Liver (tissue), 3 donors: ENCODE measurements at regions not wholly inside any gene's neighbourhood (a gene's known extent, or its start where the extent isn't known, plus 50 kb on each side); places are given as distances from the start of the nearest gene placed in this dataset.

Experiments used
- EGR1 ChIP-seq, 2 donors: IDR thresholded peaks; 2 replicates each; pipeline ENCODE4 v1.6.1; 2016 to 2018; ENCODE audit warnings: antibody characterized with exemption in 2 of 2, low read depth in 2 of 2
- FOXA1 ChIP-seq: IDR thresholded peaks from 2 replicates; pipeline ENCODE4 v1.6.1; 2016; ENCODE audit warnings: antibody characterized with exemption
- GABPA ChIP-seq, 2 donors: IDR thresholded peaks in 1 of 2; conservative IDR thresholded peaks in 1 of 2; 2 replicates each; pipeline ENCODE4 v1.6.1; 2016; ENCODE audit warnings: antibody characterized with exemption in 2 of 2, mild to moderate bottlenecking in 1 of 2, moderate library complexity in 1 of 2
- JUND ChIP-seq, 2 donors: IDR thresholded peaks; 2 replicates each; pipeline ENCODE4 v1.6.1; 2016; ENCODE audit warnings: antibody characterized with exemption in 2 of 2
- NR2F2 ChIP-seq: IDR thresholded peaks from 2 replicates; pipeline ENCODE4 v1.6.1; 2016; ENCODE audit warnings: antibody characterized with exemption
- RAD21 ChIP-seq, 2 donors: IDR thresholded peaks; 2 replicates each; pipeline ENCODE4 v1.6.1; 2016; ENCODE audit warnings: antibody characterized with exemption in 2 of 2, mild to moderate bottlenecking in 2 of 2
- RXRA ChIP-seq, 2 donors: IDR thresholded peaks; 2 replicates each; pipeline ENCODE4 v1.6.1; 2017 to 2018; ENCODE audit warnings: antibody characterized with exemption in 2 of 2, mild to moderate bottlenecking in 1 of 2
- SP1 ChIP-seq: IDR thresholded peaks from 2 replicates; pipeline ENCODE4 v1.6.1; 2018; ENCODE audit warnings: antibody characterized with exemption, mild to moderate bottlenecking
- TAF1 ChIP-seq: conservative IDR thresholded peaks from 2 replicates; pipeline ENCODE4 v1.6.1; 2016; ENCODE audit warnings: antibody characterized with exemption, mild to moderate bottlenecking
- YY1 ChIP-seq: IDR thresholded peaks from 2 replicates; pipeline ENCODE4 v1.6.1; 2016; ENCODE audit warnings: antibody characterized with exemption, mild to moderate bottlenecking
- TF ChIP-seq, protein P1 (sequence below): fragments of 150-350 bp; IDR thresholded peaks from 2 replicates; pipeline ENCODE4 v1.5.1; 2017; ENCODE audit warnings: improper control_type of control experiment, low read depth, low read length; ENCODE audit not compliant: missing input control
- TF ChIP-seq, protein P2 (sequence below): IDR thresholded peaks from 2 replicates; pipeline ENCODE4 v1.6.1; 2016; ENCODE audit warnings: antibody characterized with exemption
- TF ChIP-seq, protein P3 (sequence below): IDR thresholded peaks from 2 replicates; pipeline ENCODE4 v1.6.1; 2016; ENCODE audit warnings: antibody characterized with exemption, mild to moderate bottlenecking
- TF ChIP-seq, protein P4 (sequence below): IDR thresholded peaks from 2 replicates; pipeline ENCODE4 v1.6.1; 2016; ENCODE audit warnings: antibody characterized with exemption
- donor health status: healthy.
- donor health status: healthy.

DNA sequence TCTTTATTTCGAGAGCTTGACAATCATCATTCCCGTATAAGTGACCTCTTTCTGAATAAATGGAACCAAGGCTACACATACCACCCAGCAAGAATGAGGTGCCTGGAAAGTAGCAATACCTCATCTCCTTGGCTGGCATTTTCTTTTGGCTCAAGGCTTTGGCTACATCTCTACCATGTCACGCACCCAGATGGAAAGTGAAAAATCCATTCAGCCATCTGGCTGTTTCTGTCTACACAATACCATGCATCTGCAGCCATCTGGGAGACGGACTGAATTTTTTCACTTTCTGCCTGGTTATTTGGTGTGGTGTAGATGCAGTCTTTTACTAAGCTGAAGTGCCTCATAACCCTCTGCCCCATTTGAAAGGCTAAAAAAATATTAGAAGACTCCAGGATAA lies 566.9 kb downstream of the BCL11A start:
- TF ChIP-seq RAD21 (IDR thresholded peaks at IDR 0.05): no peak
- TF ChIP-seq, protein P1, sequence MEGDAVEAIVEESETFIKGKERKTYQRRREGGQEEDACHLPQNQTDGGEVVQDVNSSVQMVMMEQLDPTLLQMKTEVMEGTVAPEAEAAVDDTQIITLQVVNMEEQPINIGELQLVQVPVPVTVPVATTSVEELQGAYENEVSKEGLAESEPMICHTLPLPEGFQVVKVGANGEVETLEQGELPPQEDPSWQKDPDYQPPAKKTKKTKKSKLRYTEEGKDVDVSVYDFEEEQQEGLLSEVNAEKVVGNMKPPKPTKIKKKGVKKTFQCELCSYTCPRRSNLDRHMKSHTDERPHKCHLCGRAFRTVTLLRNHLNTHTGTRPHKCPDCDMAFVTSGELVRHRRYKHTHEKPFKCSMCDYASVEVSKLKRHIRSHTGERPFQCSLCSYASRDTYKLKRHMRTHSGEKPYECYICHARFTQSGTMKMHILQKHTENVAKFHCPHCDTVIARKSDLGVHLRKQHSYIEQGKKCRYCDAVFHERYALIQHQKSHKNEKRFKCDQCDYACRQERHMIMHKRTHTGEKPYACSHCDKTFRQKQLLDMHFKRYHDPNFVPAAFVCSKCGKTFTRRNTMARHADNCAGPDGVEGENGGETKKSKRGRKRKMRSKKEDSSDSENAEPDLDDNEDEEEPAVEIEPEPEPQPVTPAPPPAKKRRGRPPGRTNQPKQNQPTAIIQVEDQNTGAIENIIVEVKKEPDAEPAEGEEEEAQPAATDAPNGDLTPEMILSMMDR: no peak
- no peak for TF ChIP-seq JUND (IDR thresholded peaks at IDR 0.05)
- TF ChIP-seq, protein P2, sequence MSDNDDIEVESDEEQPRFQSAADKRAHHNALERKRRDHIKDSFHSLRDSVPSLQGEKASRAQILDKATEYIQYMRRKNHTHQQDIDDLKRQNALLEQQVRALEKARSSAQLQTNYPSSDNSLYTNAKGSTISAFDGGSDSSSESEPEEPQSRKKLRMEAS: no peak
- no peak for TF ChIP-seq NR2F2
- TF ChIP-seq SP1: no peak
- TF ChIP-seq FOXA1: no peak
- no peak for TF ChIP-seq TAF1
- no peak for TF ChIP-seq RXRA (IDR thresholded peaks at IDR 0.05)
- no peak for TF ChIP-seq GABPA (IDR thresholded peaks at IDR 0.05 in 1 of 2, conservative IDR thresholded peaks at IDR 0.05 in 1 of 2)
- TF ChIP-seq EGR1 (IDR thresholded peaks at IDR 0.05; ENCODE audit: low read depth in 2 of 2): no peak
- TF ChIP-seq YY1: no peak
- TF ChIP-seq, protein P3, sequence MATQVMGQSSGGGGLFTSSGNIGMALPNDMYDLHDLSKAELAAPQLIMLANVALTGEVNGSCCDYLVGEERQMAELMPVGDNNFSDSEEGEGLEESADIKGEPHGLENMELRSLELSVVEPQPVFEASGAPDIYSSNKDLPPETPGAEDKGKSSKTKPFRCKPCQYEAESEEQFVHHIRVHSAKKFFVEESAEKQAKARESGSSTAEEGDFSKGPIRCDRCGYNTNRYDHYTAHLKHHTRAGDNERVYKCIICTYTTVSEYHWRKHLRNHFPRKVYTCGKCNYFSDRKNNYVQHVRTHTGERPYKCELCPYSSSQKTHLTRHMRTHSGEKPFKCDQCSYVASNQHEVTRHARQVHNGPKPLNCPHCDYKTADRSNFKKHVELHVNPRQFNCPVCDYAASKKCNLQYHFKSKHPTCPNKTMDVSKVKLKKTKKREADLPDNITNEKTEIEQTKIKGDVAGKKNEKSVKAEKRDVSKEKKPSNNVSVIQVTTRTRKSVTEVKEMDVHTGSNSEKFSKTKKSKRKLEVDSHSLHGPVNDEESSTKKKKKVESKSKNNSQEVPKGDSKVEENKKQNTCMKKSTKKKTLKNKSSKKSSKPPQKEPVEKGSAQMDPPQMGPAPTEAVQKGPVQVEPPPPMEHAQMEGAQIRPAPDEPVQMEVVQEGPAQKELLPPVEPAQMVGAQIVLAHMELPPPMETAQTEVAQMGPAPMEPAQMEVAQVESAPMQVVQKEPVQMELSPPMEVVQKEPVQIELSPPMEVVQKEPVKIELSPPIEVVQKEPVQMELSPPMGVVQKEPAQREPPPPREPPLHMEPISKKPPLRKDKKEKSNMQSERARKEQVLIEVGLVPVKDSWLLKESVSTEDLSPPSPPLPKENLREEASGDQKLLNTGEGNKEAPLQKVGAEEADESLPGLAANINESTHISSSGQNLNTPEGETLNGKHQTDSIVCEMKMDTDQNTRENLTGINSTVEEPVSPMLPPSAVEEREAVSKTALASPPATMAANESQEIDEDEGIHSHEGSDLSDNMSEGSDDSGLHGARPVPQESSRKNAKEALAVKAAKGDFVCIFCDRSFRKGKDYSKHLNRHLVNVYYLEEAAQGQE: no peak
- TF ChIP-seq, protein P4, sequence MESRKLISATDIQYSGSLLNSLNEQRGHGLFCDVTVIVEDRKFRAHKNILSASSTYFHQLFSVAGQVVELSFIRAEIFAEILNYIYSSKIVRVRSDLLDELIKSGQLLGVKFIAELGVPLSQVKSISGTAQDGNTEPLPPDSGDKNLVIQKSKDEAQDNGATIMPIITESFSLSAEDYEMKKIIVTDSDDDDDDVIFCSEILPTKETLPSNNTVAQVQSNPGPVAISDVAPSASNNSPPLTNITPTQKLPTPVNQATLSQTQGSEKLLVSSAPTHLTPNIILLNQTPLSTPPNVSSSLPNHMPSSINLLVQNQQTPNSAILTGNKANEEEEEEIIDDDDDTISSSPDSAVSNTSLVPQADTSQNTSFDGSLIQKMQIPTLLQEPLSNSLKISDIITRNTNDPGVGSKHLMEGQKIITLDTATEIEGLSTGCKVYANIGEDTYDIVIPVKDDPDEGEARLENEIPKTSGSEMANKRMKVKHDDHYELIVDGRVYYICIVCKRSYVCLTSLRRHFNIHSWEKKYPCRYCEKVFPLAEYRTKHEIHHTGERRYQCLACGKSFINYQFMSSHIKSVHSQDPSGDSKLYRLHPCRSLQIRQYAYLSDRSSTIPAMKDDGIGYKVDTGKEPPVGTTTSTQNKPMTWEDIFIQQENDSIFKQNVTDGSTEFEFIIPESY: no peak
